Nephron progenitor cell (in vitro differentiated cells): ENCODE measurements at regions not wholly inside any gene's neighbourhood (a gene's known extent, or its start where the extent isn't known, plus 50 kb on each side); places are given as distances from the start of the nearest gene placed in this dataset.
"Not testable (repeated sequence)": the region's sequence is repeated elsewhere in the genome, so short reads cannot be mapped to it uniquely, and the experiment has no call there.

ENCODE experiments used
- DNase-seq: peaks from one replicate; pipeline ENCODE4 v3.0.0; 2021
- H3K27ac Mint-ChIP-seq: 2 replicates; pipeline ENCODE4 v1.8.0; 2021; ENCODE audit warnings: mild to moderate bottlenecking, moderate library complexity, mixed read lengths
- H3K27me3 Mint-ChIP-seq: 2 replicates; pipeline ENCODE4 v1.8.0; 2021; ENCODE audit warnings: mild to moderate bottlenecking, low read depth, mixed read lengths; ENCODE audit not compliant: poor library complexity
- H3K36me3 Mint-ChIP-seq: 2 replicates; pipeline ENCODE4 v1.8.0; 2021; ENCODE audit warnings: low read depth, mixed read lengths
- H3K4me1 Mint-ChIP-seq: 2 replicates; pipeline ENCODE4 v1.8.0; 2021; ENCODE audit warnings: mixed read lengths
- H3K4me3 Mint-ChIP-seq: 2 replicates; pipeline ENCODE4 v1.8.0; 2021; ENCODE audit warnings: mild to moderate bottlenecking, moderate library complexity, mixed read lengths
- H3K9me3 Mint-ChIP-seq: 2 replicates; pipeline ENCODE4 v1.8.0; 2021; ENCODE audit warnings: mild to moderate bottlenecking, moderate library complexity, mixed read lengths
- CTCF ChIP-seq: fragments of 200-600 bp; sonication (generic); IDR thresholded peaks from 2 replicates; pipeline ENCODE4 v1.5.0; 2021; ENCODE audit warnings: antibody characterized with exemption

GRCh38 chr12:86565038-86565437 is 308.8 kb upstream of the MGAT4C start:
- H3K27me3 Mint-ChIP-seq = no peaks in the 10 kb centered on the region
- no peak overlapping the region for H3K27ac Mint-ChIP-seq
- DNase-seq = no peak
- H3K4me3 Mint-ChIP-seq = no peak overlapping the region
- TF ChIP-seq CTCF = no peak
- H3K4me1 Mint-ChIP-seq = no peaks in the 10 kb centered on the region
- no peaks in the 10 kb centered on the region for H3K36me3 Mint-ChIP-seq
- H3K9me3 Mint-ChIP-seq = peaks cover 27% of the 10 kb centered on the region

GRCh38 chr12:86555491-86555890 is 299.3 kb upstream of the MGAT4C start:
- H3K27me3 Mint-ChIP-seq, H3K4me3 Mint-ChIP-seq, H3K27ac Mint-ChIP-seq, H3K4me1 Mint-ChIP-seq, H3K36me3 Mint-ChIP-seq: not testable (repeated sequence)
- peaks cover 15% of the 10 kb centered on the region for H3K9me3 Mint-ChIP-seq
- peak; percentile 6 for DNase-seq

- Mint-ChIP-seq H3K9me3 (no peaks in the 10 kb centered on the region), H3K27ac (no peak overlapping the region), H3K4me1 (peaks cover 5% of the 10 kb centered on the region), H3K4me3 (no peak overlapping the region), H3K27me3 (no peaks in the 10 kb centered on the region), H3K36me3 (no peaks in the 10 kb centered on the region)
- no peak for DNase-seq
- no peak for TF ChIP-seq CTCF
These were observed 295.0 kb upstream of the MGAT4C start for GRCh38 chr12:86551146-86551571.

GRCh38 chr12:86550218-86551145 is 294.3 kb upstream of the MGAT4C start:
- Mint-ChIP-seq H3K27ac (no peak overlapping the region), H3K4me3 (no peak overlapping the region), H3K9me3 (no peaks in the 10 kb centered on the region), H3K4me1 (peaks cover 1% of the 10 kb centered on the region), H3K36me3 (no peaks in the 10 kb centered on the region), H3K27me3 (no peaks in the 10 kb centered on the region)
- DNase-seq = no peak
- no peak for TF ChIP-seq CTCF

- H3K27me3 Mint-ChIP-seq = no peaks in the 10 kb centered on the region
- no peak for TF ChIP-seq CTCF
- no peaks in the 10 kb centered on the region for H3K9me3 Mint-ChIP-seq
These were observed 287.5 kb upstream of the MGAT4C start for GRCh38 chr12:86543716-86544115.

GRCh38 chr12:86530996-86531655 is 274.9 kb upstream of the MGAT4C start:
- Mint-ChIP-seq H3K9me3 (peaks cover 5% of the 10 kb centered on the region), H3K27me3 (no peaks in the 10 kb centered on the region), H3K36me3 (no peaks in the 10 kb centered on the region), H3K4me1 (no peaks in the 10 kb centered on the region), H3K4me3 (no peak overlapping the region), H3K27ac (no peak overlapping the region)
- TF ChIP-seq CTCF = no peak
- no peak for DNase-seq

More at GRCh38 chr12:86543716-86544115, 287.5 kb upstream of the MGAT4C start:
- no peaks in the 10 kb centered on the region for H3K36me3 Mint-ChIP-seq
- no peak for DNase-seq
- H3K27ac Mint-ChIP-seq = no peak overlapping the region
- no peak overlapping the region for H3K4me3 Mint-ChIP-seq
- no peaks in the 10 kb centered on the region for H3K4me1 Mint-ChIP-seq
